Stomach (tissue), 8 donors: ENCODE measurements at regions not wholly inside any gene's neighbourhood (a gene's known extent, or its start where the extent isn't known, plus 50 kb on each side); places are given as distances from the start of the nearest gene placed in this dataset.

ENCODE experiments used
- DNase-seq, 2 donors: peaks; one replicate each; pipeline versions ENCODE4 v3.0.0 to v3.0.0-alpha.2; 2013 to 2019
- H3K27ac ChIP-seq, 5 donors: fragments of 200-600 bp in 4 of 5; sonication (generic) in 4 of 5; one replicate each; pipeline ENCODE4 v1.5.1; 2013 to 2019; ENCODE audit warnings: mild to moderate bottlenecking in 1 of 5, moderate library complexity in 1 of 5
- H3K27me3 ChIP-seq, 3 donors: fragments of 200-600 bp; sonication (generic); one replicate each; pipeline ENCODE4 v1.5.1; 2017 to 2019; ENCODE audit warnings: mixed run types in 1 of 3
- H3K36me3 ChIP-seq, 4 donors: fragments of 200-600 bp; sonication (generic); 1 replicate in 3 of 4; 2 replicates in 1 of 4; pipeline ENCODE4 v1.5.1; 2016 to 2019
- H3K4me1 ChIP-seq, 4 donors: fragments of 200-600 bp; sonication (generic); one replicate each; pipeline ENCODE4 v1.5.1; 2016 to 2019
- H3K4me3 ChIP-seq, 4 donors: fragments of 200-600 bp; sonication (generic) in 3 of 4; one replicate each; pipeline ENCODE4 v1.5.1; 2016 to 2019; ENCODE audit warnings: mild to moderate bottlenecking in 1 of 4
- H3K9me3 ChIP-seq, 4 donors: fragments of 200-600 bp; sonication (generic); one replicate each; pipeline ENCODE4 v1.5.1; 2016 to 2019
- CTCF ChIP-seq, 7 experiments: fragments of 450-650 bp in 4 of 7; fragments of 200-600 bp in 3 of 7; sonication (generic) in 3 of 7; IDR thresholded peaks; one replicate each; pipeline ENCODE4 v1.5.1; 2016 to 2019; ENCODE audit warnings: antibody characterized with exemption in 7 of 7, control low read depth in 2 of 7, mild to moderate bottlenecking in 1 of 7
- EP300 ChIP-seq: sonication (generic); formaldehyde crosslinking; IDR thresholded peaks from one replicate; pipeline ENCODE4 v1.6.1; 2017; ENCODE audit warnings: antibody characterized with exemption
- POLR2A ChIP-seq, 4 donors: fragments of 450-650 bp; IDR thresholded peaks; one replicate each; pipeline ENCODE4 v1.6.1; 2016; ENCODE audit warnings: antibody characterized with exemption in 4 of 4, control low read depth in 2 of 4, mild to moderate bottlenecking in 1 of 4, moderate library complexity in 1 of 4
- POLR2AphosphoS5 ChIP-seq, 3 donors: sonication (generic); formaldehyde crosslinking; IDR thresholded peaks; one replicate each; pipeline ENCODE4 v1.6.1; 2016; ENCODE audit warnings: antibody characterized with exemption in 3 of 3
- WGBS, 5 donors: extraction: QIAGEN DNeasy Blood & Tissue Kit in 3 of 5; methylation state at CpG; one replicate each; pipeline versions ENCODE4 v1.1.5 to v1.1.7; 2013 to 2018; 5-methylcytosine and 5-hydroxymethylcytosine counted together
- intact Hi-C: fragments of 100-400 bp; cut with DNase I; formaldehyde crosslinking; loops from one replicate; pipeline ENCODE4 v1.15.1; 2023; ENCODE audit warnings: low total_unique reads
- donor health status: healthy with polysubstance abuse.
- donor health status: Bipolar disorder and iron deficiency.
- donor health status: healthy.

GRCh38 chr18:67954594-67954993, 438.1 kb upstream of the DSEL start:
- intact Hi-C loops = no loop called here
- Histone ChIP-seq H3K27me3 (no peaks in the 10 kb centered on the region), H3K27ac (no peak overlapping the region), H3K4me1 (no peaks in the 10 kb centered on the region), H3K36me3 (no peaks in the 10 kb centered on the region), H3K4me3 (no peak overlapping the region), H3K9me3 (no peaks in the 10 kb centered on the region)
- no peak for TF ChIP-seq POLR2A (IDR thresholded peaks at IDR 0.05)
- no peak for TF ChIP-seq POLR2AphosphoS5 (IDR thresholded peaks at IDR 0.05)
- TF ChIP-seq EP300 = no peak
- TF ChIP-seq CTCF (IDR thresholded peaks at IDR 0.05) = no peak
- 19 to 35% (median 20%) methylated on average over 3 of the region's 3 CpGs for WGBS, 5 donors
- DNase-seq = peak in 1 of 2 donors; percentile 58

DNA sequence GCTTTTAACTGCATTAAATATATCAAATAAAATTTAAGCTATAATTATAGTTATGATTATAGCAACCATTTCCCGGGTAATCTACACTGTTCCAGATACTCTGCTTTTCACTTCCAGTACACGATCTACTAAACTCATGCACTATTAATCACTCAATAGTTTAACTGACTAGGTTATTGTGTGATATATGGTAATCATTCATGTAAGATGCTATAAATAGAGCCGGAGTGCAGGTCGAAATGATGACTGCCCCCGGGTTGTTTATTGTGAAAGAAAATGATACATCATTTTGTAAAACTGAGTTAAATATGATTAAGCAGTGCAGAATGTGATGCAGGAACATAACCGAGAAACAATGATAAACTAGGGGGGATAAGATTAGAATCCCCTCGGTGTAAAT, 434.6 kb upstream of the DSEL start:
- no peak for TF ChIP-seq EP300
- no peak for TF ChIP-seq POLR2A (IDR thresholded peaks at IDR 0.05)
- no peak for TF ChIP-seq POLR2AphosphoS5 (IDR thresholded peaks at IDR 0.05)
- no peak for TF ChIP-seq CTCF (IDR thresholded peaks at IDR 0.05)
- 57 to 79% (median 75%) methylated on average over 7 of the region's 7 CpGs for WGBS, 5 donors
- DNase-seq = no peak
- H3K9me3 ChIP-seq = no peaks in the 10 kb centered on the region
- no peaks in the 10 kb centered on the region for H3K27me3 ChIP-seq
- no peak overlapping the region for H3K27ac ChIP-seq
- H3K4me3 ChIP-seq = no peak overlapping the region
- intact Hi-C loops = no loop called here
- H3K36me3 ChIP-seq = no peaks in the 10 kb centered on the region
- H3K4me1 ChIP-seq = no peaks in the 10 kb centered on the region

DNA sequence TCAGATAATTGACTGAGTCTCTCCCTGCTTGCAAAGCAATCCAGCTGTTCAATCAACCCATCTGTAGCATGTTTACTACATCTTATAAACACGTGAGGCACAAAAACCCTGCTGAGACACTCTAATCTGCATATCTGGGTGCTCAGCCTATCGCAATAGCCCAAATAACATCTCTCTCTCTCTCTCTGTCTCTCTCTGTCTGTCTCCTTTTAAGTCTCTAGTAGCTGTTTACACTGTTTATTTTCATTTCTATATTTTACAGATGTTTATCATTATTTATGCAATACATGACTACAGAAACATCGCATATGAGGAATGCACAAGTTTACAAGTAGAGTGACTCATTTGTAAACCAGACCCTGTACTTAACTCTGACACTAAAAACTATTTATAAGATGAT, 422.1 kb upstream of the DSEL start:
- H3K36me3 ChIP-seq = no peaks in the 10 kb centered on the region
- H3K4me1 ChIP-seq = no peaks in the 10 kb centered on the region
- no peak for DNase-seq
- H3K4me3 ChIP-seq = no peak overlapping the region
- no peak overlapping the region for H3K27ac ChIP-seq
- no peaks in the 10 kb centered on the region for H3K27me3 ChIP-seq
- H3K9me3 ChIP-seq = no peaks in the 10 kb centered on the region
- 44 to 67% (median 62%) methylated on average over 3 of the region's 3 CpGs for WGBS, 5 donors
- TF ChIP-seq EP300 (no peak), POLR2AphosphoS5 (IDR thresholded peaks at IDR 0.05) (no peak), POLR2A (IDR thresholded peaks at IDR 0.05) (no peak), CTCF (IDR thresholded peaks at IDR 0.05) (no peak)
- intact Hi-C loops = no loop called here

- 83 to 88% (median 85%) methylated on average over 3 of the region's 3 CpGs for WGBS, 5 donors
- intact Hi-C loops = no loop called here
- no peak for DNase-seq
- H3K9me3 ChIP-seq = no peaks in the 10 kb centered on the region
- no peak overlapping the region for H3K4me3 ChIP-seq
- no peaks in the 10 kb centered on the region for H3K36me3 ChIP-seq
- H3K27ac ChIP-seq = no peak overlapping the region
- H3K4me1 ChIP-seq = no peaks in the 10 kb centered on the region
- no peaks in the 10 kb centered on the region for H3K27me3 ChIP-seq
- no peak for TF ChIP-seq EP300
- TF ChIP-seq CTCF (IDR thresholded peaks at IDR 0.05) = no peak
- no peak for TF ChIP-seq POLR2AphosphoS5 (IDR thresholded peaks at IDR 0.05)
- no peak for TF ChIP-seq POLR2A (IDR thresholded peaks at IDR 0.05)
Observed at GRCh38 chr18:67935638-67936037, 419.1 kb upstream of the DSEL start.
